HG03175 (cell line): ENCODE measurements at regions not wholly inside any gene's neighbourhood (a gene's known extent, or its start where the extent isn't known, plus 50 kb on each side); places are given as distances from the start of the nearest gene placed in this dataset.
"Not testable (repeated sequence)": the region's sequence is repeated elsewhere in the genome, so short reads cannot be mapped to it uniquely, and the experiment has no call there.

Experiments
- ATAC-seq: cut with Tn5 transposase; IDR thresholded peaks from one replicate; pipeline ENCODE4 v1.9.1; 2021; ENCODE audit warnings: mild to moderate bottlenecking, moderate library complexity; ENCODE audit not compliant: unreplicated experiment

DNA sequence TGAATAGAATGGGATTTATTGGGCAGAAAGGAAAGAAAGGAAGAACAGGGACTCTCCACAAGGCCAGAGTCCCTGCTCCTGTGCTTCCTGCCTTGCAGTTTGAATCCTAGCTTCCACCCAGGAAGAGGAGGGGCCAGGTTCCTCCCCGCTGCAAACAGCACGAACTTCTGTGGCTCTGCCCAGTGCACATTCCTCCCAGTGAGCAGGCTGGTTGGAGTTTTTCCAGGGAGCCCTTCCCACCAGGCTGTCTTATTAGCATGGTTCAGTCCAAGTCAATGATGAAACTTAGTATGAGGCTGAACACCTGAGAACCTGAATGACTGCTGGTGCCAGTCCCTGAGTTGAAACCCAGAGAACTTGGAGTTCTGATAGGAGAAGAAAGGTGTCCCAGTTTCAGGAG is 247.2 kb downstream of the DUSP10 start:
- ATAC-seq: no peak

DNA sequence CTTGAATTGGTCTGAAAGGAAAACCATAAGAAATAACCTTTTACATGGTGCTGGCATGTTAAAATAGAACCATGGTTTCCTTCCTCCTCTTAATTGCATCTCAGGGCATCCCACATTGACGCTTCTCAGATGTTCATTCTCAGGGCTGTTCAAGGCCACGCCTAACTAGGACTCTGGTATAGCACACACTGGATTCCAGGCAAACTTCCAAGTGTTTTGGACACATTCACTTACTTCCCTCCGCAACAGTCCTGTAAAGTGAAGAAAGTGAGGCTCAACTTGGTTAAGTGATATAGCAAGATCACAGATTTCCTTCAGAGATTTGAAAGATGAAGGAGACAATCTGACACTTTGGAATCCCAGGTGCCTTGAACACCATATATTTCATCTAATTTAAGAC is 244.8 kb downstream of the DUSP10 start:
- ATAC-seq: no peak

DNA sequence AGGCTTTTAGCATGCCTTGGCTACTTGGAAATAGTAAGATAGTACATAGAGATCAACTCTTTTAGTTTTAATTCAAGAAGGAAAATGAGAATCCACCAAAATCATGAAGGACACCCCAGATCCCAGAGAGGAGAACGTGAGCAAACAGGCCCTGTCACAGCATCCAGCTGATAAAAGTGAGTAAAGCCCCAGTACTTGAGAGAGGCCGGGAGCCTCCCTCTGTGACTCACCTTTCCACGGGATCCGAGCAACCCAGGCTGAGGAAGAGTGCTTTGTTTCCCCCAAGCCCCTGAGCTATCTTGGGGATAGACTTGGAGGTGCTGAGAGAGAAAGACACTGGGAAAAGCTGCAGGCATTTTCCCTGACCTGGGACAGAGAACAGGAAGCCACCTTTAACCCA is 238.6 kb downstream of the DUSP10 start:
- no peak for ATAC-seq

GRCh38 chr1:221509575-221510355 is 232.1 kb downstream of the DUSP10 start:
- ATAC-seq: peak; percentile 65

- ATAC-seq: no peak
These were observed 230.9 kb downstream of the DUSP10 start for GRCh38 chr1:221510793-221511503.

- no peak for ATAC-seq
These were observed 230.1 kb downstream of the DUSP10 start for GRCh38 chr1:221511797-221512196.

GRCh38 chr1:221514806-221515205 is 227.1 kb downstream of the DUSP10 start:
- no peak for ATAC-seq

- ATAC-seq: no peak
These were observed 226.4 kb downstream of the DUSP10 start for GRCh38 chr1:221515496-221515895.

DNA sequence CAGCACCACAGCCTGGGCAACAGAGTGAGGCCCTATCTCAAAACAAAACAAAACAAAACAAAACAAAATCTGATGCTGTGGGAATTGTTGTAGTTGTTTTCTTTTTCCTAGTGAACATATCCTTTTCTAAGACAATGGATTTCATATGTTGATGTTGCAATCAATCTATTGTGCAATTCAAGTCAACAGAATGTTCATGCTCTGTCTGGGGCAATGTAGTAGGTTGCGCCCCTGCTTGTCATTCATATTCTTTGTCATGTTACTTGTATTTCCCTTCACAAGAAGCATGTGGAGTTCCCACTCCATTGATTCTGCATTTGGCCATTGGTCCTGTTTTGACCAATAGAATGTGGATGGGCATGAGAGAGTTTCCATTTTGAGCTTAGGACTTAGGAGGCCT is 223.9 kb downstream of the DUSP10 start:
- no peak for ATAC-seq

GRCh38 chr1:221520250-221520649 is 221.6 kb downstream of the DUSP10 start:
- ATAC-seq: no peak

- no peak for ATAC-seq
These were observed 220.2 kb downstream of the DUSP10 start for GRCh38 chr1:221521686-221522085.

- no peak for ATAC-seq
These were observed 219.4 kb downstream of the DUSP10 start for GRCh38 chr1:221522529-221522940.

- no peak for ATAC-seq
These were observed 216.1 kb downstream of the DUSP10 start for GRCh38 chr1:221525749-221526148.

GRCh38 chr1:221527302-221527701 is 214.6 kb downstream of the DUSP10 start:
- ATAC-seq: no peak

- no peak for ATAC-seq
These were observed 213.8 kb downstream of the DUSP10 start for GRCh38 chr1:221527886-221528624.

GRCh38 chr1:221530159-221530558 is 211.7 kb downstream of the DUSP10 start:
- not testable (repeated sequence) for ATAC-seq

- ATAC-seq: no peak
These were observed 211.1 kb downstream of the DUSP10 start for GRCh38 chr1:221530791-221531190.

DNA sequence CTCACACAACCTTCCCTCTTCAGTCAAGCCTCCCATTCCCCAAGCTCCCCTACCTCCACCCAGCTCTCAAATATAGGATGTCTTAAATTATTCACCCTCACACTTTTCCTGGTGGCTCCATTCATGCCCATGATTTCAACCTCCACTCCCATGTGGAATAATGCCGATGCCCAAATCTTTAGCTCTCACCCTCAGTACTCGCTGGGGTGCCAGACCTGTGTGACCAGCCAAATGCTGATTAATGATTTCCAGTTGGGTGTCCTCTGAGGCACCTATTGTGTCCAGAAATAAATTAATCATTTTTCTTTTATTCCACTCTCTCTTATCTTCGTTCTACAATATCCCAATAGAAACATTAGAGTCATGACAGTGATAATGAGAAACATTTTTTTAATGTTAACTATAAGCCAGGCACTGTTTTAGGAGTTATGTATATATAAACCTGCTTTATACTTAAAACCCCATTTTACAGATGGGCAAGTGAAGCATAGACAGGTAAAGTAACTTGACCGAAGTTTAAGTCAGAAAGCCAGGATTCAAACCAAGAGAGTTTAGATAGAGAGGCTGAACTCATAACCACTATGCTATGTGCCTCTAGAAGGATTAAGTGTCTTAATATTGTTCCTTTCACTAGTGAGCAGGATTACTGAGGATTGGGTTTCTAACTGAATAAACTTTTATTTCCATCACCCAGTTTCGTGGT is 209.7 kb downstream of the DUSP10 start:
- no peak for ATAC-seq

DNA sequence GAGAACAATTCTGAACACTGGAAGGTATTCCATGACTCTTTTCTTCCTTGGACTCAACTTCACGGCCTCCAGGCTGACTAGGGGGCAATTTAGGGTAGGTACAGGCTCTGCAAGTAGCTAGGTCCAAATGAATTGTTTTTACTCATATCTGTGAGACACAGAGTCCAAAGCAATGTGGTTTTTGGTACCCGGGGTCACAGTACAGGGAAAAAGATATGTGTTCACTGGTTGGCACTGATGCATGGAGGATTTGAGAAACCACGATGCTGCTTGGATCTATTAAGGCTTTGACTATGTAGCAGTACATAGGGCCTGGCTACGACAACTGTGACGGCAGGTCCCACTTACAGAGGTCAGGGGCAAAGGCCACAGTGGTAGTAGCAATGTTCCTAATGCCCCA is 200.6 kb downstream of the DUSP10 start:
- ATAC-seq: no peak

DNA sequence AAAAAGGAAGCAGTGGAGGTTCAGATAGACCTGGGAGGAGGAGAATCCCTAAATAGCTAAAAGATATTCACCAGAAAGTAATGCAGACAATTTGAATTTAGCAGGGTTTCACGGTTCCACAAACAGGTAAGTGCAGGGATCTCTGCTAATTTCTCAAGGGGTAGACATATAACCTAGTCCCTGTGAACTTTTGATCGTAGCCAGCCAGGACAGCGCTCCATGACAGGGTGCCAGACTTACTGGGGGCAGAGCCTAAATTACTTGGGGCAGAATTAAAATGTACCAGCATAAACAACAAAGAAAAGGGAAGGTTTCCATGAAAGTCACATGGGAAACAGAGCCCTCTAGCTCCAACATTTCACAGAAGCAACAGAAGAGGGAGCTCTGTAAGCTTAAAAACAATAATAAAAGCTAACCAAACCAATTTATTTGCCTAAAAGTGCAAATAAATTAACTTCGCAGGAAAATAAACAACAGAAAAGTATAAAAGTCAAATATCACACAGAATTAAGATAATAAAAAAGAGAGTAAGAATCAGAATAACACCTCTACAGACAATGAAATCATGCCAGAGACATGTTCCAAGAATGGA is 198.3 kb downstream of the DUSP10 start:
- no peak for ATAC-seq

DNA sequence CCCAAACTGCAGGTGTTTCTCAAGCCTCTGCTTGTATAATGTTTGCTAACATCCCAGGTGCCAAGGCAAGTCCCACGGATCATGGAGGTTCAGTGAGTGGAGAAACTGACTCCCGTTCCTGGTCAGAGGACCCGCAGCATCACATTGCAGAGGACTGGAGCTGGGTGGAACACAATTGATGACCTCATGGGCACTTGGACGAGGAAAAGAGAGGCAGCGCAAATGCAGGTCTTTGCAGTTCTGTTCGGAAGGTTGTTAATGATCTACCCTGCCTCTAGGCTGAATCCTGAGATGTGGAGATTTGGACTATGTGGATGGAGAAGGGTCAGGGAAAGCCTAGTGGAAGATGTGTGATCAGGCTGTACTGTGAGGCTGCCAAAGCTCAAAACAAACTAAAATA is 192.9 kb downstream of the DUSP10 start:
- ATAC-seq: no peak
